Activated CD4-positive, alpha-beta T cell treated with anti-CD3 and anti-CD28 coated beads, Interleukin-2, amount 50 U/mL, for 16 hours (primary cell): ENCODE measurements at regions not wholly inside any gene's neighbourhood (a gene's known extent, or its start where the extent isn't known, plus 50 kb on each side); places are given as distances from the start of the nearest gene placed in this dataset.
"Not testable (repeated sequence)": the region's sequence is repeated elsewhere in the genome, so short reads cannot be mapped to it uniquely, and the experiment has no call there.

Source experiments
- DNase-seq: peaks from one replicate; pipeline ENCODE4 v3.0.0-alpha.2; 2020

GRCh38 chr2:121818546-121818945 is 63.1 kb downstream of the TSN start:
- DNase-seq, result no peak

GRCh38 chr2:121819846-121820245 is 64.4 kb downstream of the TSN start:
- no peak for DNase-seq

- DNase-seq, result no peak
Measured at GRCh38 chr2:121821476-121822158, 66.2 kb downstream of the TSN start.

- no peak for DNase-seq
Measured at GRCh38 chr2:121824264-121824663, 68.8 kb downstream of the TSN start.

GRCh38 chr2:121825003-121825950 is 69.8 kb downstream of the TSN start:
- no peak for DNase-seq

- DNase-seq, result no peak
Measured at GRCh38 chr2:121826036-121826435, 70.6 kb downstream of the TSN start.

GRCh38 chr2:121828281-121828731 is 72.9 kb downstream of the TSN start:
- no peak for DNase-seq

GRCh38 chr2:121830809-121831208 is 75.4 kb downstream of the TSN start:
- DNase-seq, result no peak

GRCh38 chr2:121831841-121832240 is 76.4 kb downstream of the TSN start:
- no peak for DNase-seq

GRCh38 chr2:121832412-121833357 is 77.2 kb downstream of the TSN start:
- DNase-seq, result no peak

- no peak for DNase-seq
Measured at GRCh38 chr2:121833358-121833723, 77.9 kb downstream of the TSN start.

GRCh38 chr2:121836611-121837010 is 81.2 kb downstream of the TSN start:
- no peak for DNase-seq

GRCh38 chr2:121837591-121837990 is 82.1 kb downstream of the TSN start:
- DNase-seq, result no peak

- no peak for DNase-seq
Measured at GRCh38 chr2:121838551-121838950, 83.1 kb downstream of the TSN start.

GRCh38 chr2:121839584-121839983 is 84.1 kb downstream of the TSN start:
- no peak for DNase-seq

- DNase-seq, result no peak
Measured at GRCh38 chr2:121849236-121849635, 93.8 kb downstream of the TSN start.

- not testable (repeated sequence) for DNase-seq
Measured at GRCh38 chr2:121853149-121853548, 97.7 kb downstream of the TSN start.

- no peak for DNase-seq
Measured at GRCh38 chr2:121855510-121855909, 100.1 kb downstream of the TSN start.

GRCh38 chr2:121856360-121856759 is 100.9 kb downstream of the TSN start:
- no peak for DNase-seq

- DNase-seq, result no peak
Measured at GRCh38 chr2:121858369-121858768, 102.9 kb downstream of the TSN start.

GRCh38 chr2:121858847-121859246 is 103.4 kb downstream of the TSN start:
- DNase-seq, result no peak

- no peak for DNase-seq
Measured at GRCh38 chr2:121860033-121860757, 104.7 kb downstream of the TSN start.
